Thymus (tissue), 11 donors: ENCODE measurements at regions not wholly inside any gene's neighbourhood (a gene's known extent, or its start where the extent isn't known, plus 50 kb on each side); places are given as distances from the start of the nearest gene placed in this dataset.

ENCODE experiments used
- DNase-seq, 9 donors: peaks; one replicate each; pipeline ENCODE4 v3.0.0-alpha.2; 2013; ENCODE audit warnings: low spot score in 9 of 9, low read depth in 6 of 9, missing footprints in 1 of 9
- H3K27ac ChIP-seq, 2 donors: one replicate each; pipeline ENCODE4 v1.5.1; 2013; ENCODE audit warnings: control low read depth in 1 of 2, low read depth in 1 of 2, low read length in 1 of 2, mild to moderate bottlenecking in 1 of 2, moderate library complexity in 1 of 2
- H3K27me3 ChIP-seq, 2 donors: one replicate each; pipeline ENCODE4 v1.5.1; 2013; ENCODE audit warnings: low read length in 1 of 2; ENCODE audit not compliant: control insufficient read depth in 2 of 2, insufficient read depth in 1 of 2
- H3K36me3 ChIP-seq, 2 donors: one replicate each; pipeline ENCODE4 v1.5.1; 2013; ENCODE audit warnings: low read length in 1 of 2, mild to moderate bottlenecking in 1 of 2, moderate library complexity in 1 of 2; ENCODE audit not compliant: control insufficient read depth in 2 of 2, insufficient read depth in 2 of 2
- H3K4me1 ChIP-seq, 2 donors: one replicate each; pipeline ENCODE4 v1.5.1; 2013; ENCODE audit warnings: low read length in 2 of 2; ENCODE audit not compliant: control insufficient read depth in 2 of 2, insufficient read depth in 2 of 2
- H3K4me3 ChIP-seq, 2 donors: one replicate each; pipeline ENCODE4 v1.5.1; 2013; ENCODE audit warnings: low read length in 2 of 2, control low read depth in 1 of 2, mild to moderate bottlenecking in 1 of 2
- H3K9me3 ChIP-seq, 2 donors: one replicate each; pipeline ENCODE4 v1.5.1; 2013; ENCODE audit warnings: low read length in 1 of 2, mild to moderate bottlenecking in 1 of 2; ENCODE audit not compliant: control insufficient read depth in 2 of 2, insufficient read depth in 1 of 2
- WGBS: extraction: QIAGEN DNeasy Blood & Tissue Kit; methylation state at CpG from one replicate; pipeline ENCODE4 v1.1.7; 2013; 5-methylcytosine and 5-hydroxymethylcytosine counted together
- donor health status: healthy.

DNA sequence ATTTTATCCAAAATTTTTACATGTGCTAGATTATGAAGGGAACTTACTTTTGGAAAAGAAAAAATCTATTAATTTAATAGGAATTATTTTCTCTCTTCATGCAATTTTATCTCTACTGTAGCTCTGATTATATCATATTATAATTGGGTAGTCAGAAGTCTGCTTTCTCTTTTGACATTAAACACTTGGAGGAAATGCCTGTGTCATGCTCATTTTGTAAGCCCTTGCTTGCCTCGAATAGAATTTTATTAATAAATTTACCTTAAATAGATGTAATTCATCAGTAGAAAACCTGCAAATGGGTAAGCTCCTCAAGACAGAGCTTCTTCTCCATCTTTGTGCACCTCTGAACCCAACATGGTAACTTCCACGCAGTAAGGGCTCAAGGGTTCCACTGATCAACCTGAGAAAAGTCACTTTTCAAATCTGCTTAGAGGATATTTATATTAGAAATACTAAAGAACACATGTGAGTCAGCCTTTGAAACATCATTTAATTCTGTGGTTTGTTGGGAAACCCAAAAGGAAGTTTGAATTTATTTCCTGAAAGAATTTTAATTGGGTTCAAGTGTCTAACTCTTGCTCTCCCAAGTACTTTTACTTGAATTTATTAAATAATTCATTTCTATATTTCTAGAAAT is 266.0 kb downstream of the ALDH8A1 start:
- H3K27ac ChIP-seq: no peak overlapping the region
- no peaks in the 10 kb centered on the region for H3K4me1 ChIP-seq
- no peak overlapping the region for H3K4me3 ChIP-seq
- no peaks in the 10 kb centered on the region for H3K9me3 ChIP-seq
- WGBS: 74% methylated on average over 2 of the region's 2 CpGs
- H3K36me3 ChIP-seq: no peaks in the 10 kb centered on the region
- no peak for DNase-seq
- H3K27me3 ChIP-seq: no peaks in the 10 kb centered on the region

DNA sequence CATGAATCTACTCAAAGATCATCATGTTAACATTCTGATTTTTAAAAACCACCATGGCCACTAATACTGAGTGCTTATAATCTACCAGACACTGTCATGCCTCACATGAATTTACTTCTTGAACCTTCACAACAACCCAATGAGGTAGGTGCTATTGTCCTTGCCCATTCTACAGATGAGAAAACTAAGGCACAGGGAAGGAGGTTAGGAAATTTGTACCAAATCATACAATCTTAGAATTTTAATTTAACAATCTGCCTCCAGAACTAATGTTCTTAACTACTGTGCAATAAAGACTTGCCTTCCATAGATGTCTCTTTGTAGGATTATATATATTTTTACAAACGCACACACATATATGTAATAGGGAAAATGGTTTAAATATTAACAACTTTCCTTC is 269.5 kb downstream of the ALDH8A1 start:
- 97% methylated on average over 1 of the region's 1 CpG for WGBS
- no peaks in the 10 kb centered on the region for H3K4me1 ChIP-seq
- H3K9me3 ChIP-seq: no peaks in the 10 kb centered on the region
- no peak overlapping the region for H3K27ac ChIP-seq
- H3K36me3 ChIP-seq: no peaks in the 10 kb centered on the region
- DNase-seq: no peak
- no peak overlapping the region for H3K4me3 ChIP-seq
- no peaks in the 10 kb centered on the region for H3K27me3 ChIP-seq

DNA sequence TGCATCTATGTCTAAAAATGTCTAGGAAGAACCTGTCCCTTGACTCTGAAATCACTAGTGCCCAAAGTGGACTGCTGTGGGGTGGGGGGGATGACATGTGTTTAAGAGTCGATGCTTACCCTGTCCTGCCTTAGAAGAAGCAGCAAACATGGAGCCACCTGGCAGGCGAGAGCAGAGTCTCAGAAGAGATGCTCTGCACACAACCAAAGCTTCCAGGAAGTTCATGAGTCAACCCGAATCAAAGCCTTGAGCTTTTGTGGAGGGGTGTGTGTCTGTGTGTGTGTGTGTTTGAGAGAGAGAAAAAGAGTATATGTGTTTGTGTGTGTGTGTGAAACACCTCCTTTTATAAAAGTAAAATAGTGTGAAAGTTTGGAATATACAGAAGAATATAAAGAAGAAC is 269.9 kb downstream of the ALDH8A1 start:
- Histone ChIP-seq H3K4me1 (no peaks in the 10 kb centered on the region), H3K27me3 (no peaks in the 10 kb centered on the region), H3K4me3 (no peak overlapping the region), H3K27ac (no peak overlapping the region), H3K9me3 (no peaks in the 10 kb centered on the region), H3K36me3 (no peaks in the 10 kb centered on the region)
- 83% methylated on average over 3 of the region's 3 CpGs for WGBS
- DNase-seq: peak in 1 of 9 donors; percentile 7

DNA sequence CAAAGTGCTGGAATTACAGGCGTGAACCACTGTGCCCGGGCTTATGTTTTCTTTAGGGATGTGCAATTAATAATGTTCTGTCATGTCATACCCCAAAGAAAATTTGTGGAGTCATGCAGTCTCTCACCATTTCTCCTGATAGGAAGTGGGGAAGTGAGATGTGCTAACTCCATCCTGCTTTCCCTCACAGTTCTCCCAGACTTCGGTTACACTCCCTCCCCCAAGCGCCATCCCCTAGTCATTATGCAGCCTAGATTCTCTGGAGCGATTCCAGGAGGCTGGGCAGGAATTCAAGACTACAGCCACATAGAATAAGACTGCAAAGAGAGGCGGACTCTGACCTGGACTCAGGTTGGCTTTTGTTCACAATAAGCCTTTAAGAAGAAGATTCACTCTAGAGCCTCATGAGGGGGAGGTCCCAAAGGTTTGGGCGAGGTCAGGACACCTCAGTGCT is 271.4 kb downstream of the ALDH8A1 start:
- Histone ChIP-seq H3K4me1 (no peaks in the 10 kb centered on the region), H3K27me3 (no peaks in the 10 kb centered on the region), H3K27ac (no peak overlapping the region), H3K9me3 (no peaks in the 10 kb centered on the region), H3K36me3 (no peaks in the 10 kb centered on the region), H3K4me3 (no peak overlapping the region)
- 93% methylated on average over 7 of the region's 7 CpGs for WGBS
- DNase-seq: no peak

DNA sequence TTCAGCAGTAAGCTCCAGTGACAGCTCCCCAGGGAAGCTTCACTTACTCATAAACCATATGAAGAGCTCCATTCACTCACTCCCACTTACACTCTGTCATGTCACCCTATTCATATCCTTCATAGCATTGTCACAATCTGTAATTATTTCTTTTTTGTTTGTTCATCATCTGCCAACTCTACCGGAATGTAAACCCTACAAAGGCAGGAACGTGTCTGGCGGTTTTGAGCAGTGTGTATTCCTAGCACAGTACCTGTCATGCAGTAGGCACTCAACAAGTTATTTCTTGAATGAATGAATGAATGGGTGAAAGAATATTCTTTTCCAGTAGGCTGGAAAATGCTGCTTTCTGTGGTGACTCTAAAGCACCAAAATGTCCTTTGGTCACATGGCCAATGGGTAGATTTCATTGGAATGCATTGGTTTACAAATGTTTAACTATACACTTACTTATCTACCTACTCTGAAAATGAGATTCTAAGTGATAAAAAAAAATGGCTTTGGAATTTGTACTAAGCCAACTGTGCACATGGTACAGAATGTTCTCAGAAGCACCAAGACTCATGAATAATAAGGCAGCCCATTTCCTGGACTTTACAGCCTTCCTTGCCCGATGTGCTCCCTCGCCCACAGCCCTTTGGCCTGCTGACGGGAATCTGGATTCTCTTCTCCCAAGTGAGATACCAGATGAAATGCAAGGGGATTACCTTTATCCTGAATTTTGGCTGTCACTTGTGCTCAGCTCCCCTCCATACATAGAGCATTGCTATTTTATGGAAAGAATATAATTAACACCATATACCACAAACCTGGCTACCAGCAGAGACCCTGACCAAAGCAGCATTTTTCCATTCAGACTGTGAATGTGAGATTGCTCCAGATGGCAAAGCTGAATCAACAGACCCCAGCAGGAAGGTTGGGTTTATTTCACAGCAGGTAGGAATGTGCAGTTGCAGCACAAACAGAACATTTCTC is 273.3 kb downstream of the ALDH8A1 start:
- no peaks in the 10 kb centered on the region for H3K4me1 ChIP-seq
- no peaks in the 10 kb centered on the region for H3K27me3 ChIP-seq
- H3K36me3 ChIP-seq: no peaks in the 10 kb centered on the region
- no peak overlapping the region for H3K4me3 ChIP-seq
- no peak for DNase-seq
- H3K27ac ChIP-seq: no peak overlapping the region
- H3K9me3 ChIP-seq: no peaks in the 10 kb centered on the region
- 97% methylated on average over 6 of the region's 6 CpGs for WGBS

DNA sequence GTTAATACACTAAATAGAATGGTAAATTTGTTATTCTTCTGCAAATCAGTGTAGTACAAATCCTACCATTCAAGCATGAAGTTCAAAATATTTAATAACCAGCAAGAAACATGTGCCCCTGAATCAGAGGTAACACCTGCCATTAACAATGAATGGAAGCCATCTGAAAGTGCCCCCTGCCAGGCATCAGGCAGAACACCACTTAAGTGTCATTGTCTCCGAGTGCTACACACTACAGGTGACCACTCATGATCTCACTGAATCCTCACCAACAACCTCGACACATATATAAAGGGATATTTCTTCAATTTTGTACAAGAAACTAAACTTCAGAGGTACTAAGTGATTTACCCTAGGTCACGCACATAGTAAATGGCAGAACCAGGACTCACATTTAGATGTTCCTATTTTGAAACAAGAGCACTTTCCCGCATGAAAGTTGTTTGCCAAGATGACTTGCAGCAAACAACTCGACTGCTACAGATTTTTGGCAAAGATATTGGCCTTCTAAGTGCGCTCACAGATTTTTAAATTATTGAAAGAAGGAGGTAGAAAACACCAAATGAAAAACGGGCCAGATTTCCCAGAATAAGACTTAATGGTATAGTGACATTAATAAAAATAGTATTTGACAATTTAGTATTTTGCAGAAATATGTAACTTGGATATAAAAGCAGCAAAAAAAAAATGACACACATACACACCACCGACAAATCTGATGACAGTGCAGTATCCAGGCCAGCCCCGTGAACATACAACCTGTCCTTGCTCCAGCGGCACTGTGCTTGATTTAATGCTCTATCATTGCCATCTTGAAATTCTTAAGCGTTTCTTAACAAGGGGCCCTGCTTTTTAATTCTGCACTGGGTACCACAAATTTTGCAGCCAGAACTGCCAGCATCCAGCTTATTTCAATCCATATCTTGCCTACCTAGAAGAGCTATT is 274.5 kb downstream of the ALDH8A1 start:
- no peaks in the 10 kb centered on the region for H3K9me3 ChIP-seq
- no peak overlapping the region for H3K27ac ChIP-seq
- H3K36me3 ChIP-seq: no peaks in the 10 kb centered on the region
- no peak overlapping the region for H3K4me3 ChIP-seq
- no peaks in the 10 kb centered on the region for H3K4me1 ChIP-seq
- WGBS: 96% methylated on average over 11 of the region's 11 CpGs
- no peak for DNase-seq
- no peaks in the 10 kb centered on the region for H3K27me3 ChIP-seq

DNA sequence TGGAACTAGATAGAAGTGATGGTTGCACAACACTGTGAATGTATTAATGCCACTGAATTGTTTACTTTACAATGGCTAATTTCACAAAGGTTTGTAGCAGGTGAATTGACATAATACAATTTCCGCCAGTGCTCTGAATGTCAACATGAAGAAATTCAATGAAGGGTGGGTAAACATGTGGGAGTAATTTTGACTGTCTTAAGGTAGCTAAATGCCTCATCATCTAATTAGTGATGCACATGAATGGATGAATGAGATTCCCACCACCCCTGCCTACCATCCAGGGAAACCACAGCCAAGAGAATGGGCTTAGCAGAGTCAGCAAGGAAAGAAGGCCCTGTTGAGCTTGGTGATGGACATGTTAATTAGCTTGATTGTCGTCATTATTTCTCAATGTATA is 275.3 kb downstream of the ALDH8A1 start:
- H3K4me1 ChIP-seq: no peaks in the 10 kb centered on the region
- H3K27ac ChIP-seq: no peak overlapping the region
- H3K9me3 ChIP-seq: no peaks in the 10 kb centered on the region
- no peak overlapping the region for H3K4me3 ChIP-seq
- no peaks in the 10 kb centered on the region for H3K27me3 ChIP-seq
- 97% methylated on average over 2 of the region's 2 CpGs for WGBS
- no peak for DNase-seq
- no peaks in the 10 kb centered on the region for H3K36me3 ChIP-seq

DNA sequence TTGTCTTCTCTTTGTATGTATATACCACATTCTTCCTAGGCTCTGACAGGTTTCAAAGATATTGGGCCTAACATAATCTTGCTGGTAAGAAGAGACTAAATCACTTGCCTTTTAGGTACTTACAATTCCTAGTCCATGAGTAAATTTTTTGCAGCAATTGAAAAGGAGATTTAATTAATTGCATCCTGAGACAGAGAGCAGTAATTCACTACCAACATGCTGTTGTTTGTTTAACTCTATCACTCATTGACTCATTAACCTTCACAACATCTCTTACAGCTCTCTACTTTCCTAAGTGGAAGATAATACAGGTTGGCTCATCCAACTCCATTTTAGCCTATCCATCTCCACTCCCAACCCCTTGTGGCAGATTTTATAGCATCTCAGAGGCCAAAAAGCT is 280.4 kb downstream of the ALDH8A1 start:
- no peak overlapping the region for H3K4me3 ChIP-seq

More for the DNA sequence above, 280.4 kb downstream of the ALDH8A1 start:
- Histone ChIP-seq H3K27me3 (no peaks in the 10 kb centered on the region), H3K4me1 (no peaks in the 10 kb centered on the region), H3K36me3 (no peaks in the 10 kb centered on the region), H3K27ac (no peak overlapping the region), H3K9me3 (no peaks in the 10 kb centered on the region)
- DNase-seq: no peak
